HepG2 (cell line): ENCODE measurements at regions not wholly inside any gene's neighbourhood (a gene's known extent, or its start where the extent isn't known, plus 50 kb on each side); places are given as distances from the start of the nearest gene placed in this dataset.
A peak's percentile ranks its signal among the peaks of the same experiment; 100 is the strongest.

Source experiments
- CBFB ChIP-seq: sonication (generic); formaldehyde crosslinking; IDR thresholded peaks from 2 replicates; pipeline ENCODE4 v1.4.0; 2020; ENCODE audit warnings: missing genetic modification reagents
- CEBPG ChIP-seq: IDR thresholded peaks from 2 replicates; pipeline ENCODE4 v1.6.1; 2016
- FOXA3 ChIP-seq: IDR thresholded peaks from 2 replicates; pipeline ENCODE4 v1.6.1; 2016; ENCODE audit warnings: missing genetic modification reagents, missing compliant biosample characterization
- FOXK1 ChIP-seq: sonication (generic); formaldehyde crosslinking; IDR thresholded peaks from 2 replicates; pipeline ENCODE4 v1.4.0; 2020; ENCODE audit warnings: low read depth, missing genetic modification reagents, borderline replicate concordance
- GZF1 ChIP-seq: sonication (generic); formaldehyde crosslinking; IDR thresholded peaks from 2 replicates; pipeline ENCODE4 v1.5.1; 2020; ENCODE audit warnings: mild to moderate bottlenecking, missing genetic modification reagents
- NR2F6 ChIP-seq, 2 experiments: IDR thresholded peaks; 2 replicates each; pipeline ENCODE4 v1.6.1; 2016; ENCODE audit warnings: antibody characterized with exemption in 1 of 2, mild to moderate bottlenecking in 1 of 2
- SMAD9 ChIP-seq: sonication (generic); formaldehyde crosslinking; IDR thresholded peaks from 2 replicates; pipeline ENCODE4 v1.5.1; 2020; ENCODE audit warnings: mild to moderate bottlenecking, missing genetic modification reagents
- TMF1 ChIP-seq: sonication (generic); formaldehyde crosslinking; IDR thresholded peaks from 2 replicates; pipeline ENCODE4 v1.8.1; 2022; ENCODE audit warnings: low read depth, missing genetic modification reagents
- ZC3H4 ChIP-seq: sonication (generic); formaldehyde crosslinking; IDR thresholded peaks from 2 replicates; pipeline ENCODE4 v1.4.0; 2020; ENCODE audit warnings: missing genetic modification reagents, borderline replicate concordance
- ZFP36L1 ChIP-seq: sonication (generic); formaldehyde crosslinking; IDR thresholded peaks from 2 replicates; pipeline ENCODE4 v1.8.0; 2022; ENCODE audit warnings: mild to moderate bottlenecking, missing genetic modification reagents, moderate library complexity
- ZFP82 ChIP-seq: sonication (generic); formaldehyde crosslinking; IDR thresholded peaks from 2 replicates; pipeline ENCODE4 v1.5.1; 2020; ENCODE audit warnings: mild to moderate bottlenecking, missing genetic modification reagents, borderline replicate concordance
- ZNF235 ChIP-seq: sonication (generic); formaldehyde crosslinking; IDR thresholded peaks from 2 replicates; pipeline ENCODE4 v1.8.1; 2023; ENCODE audit warnings: mild to moderate bottlenecking, missing genetic modification reagents, borderline replicate concordance
- ZNF317 ChIP-seq: sonication (generic); formaldehyde crosslinking; IDR thresholded peaks from 2 replicates; pipeline ENCODE4 v1.5.0; 2020; ENCODE audit warnings: mild to moderate bottlenecking, missing genetic modification reagents
- ZNF331 ChIP-seq: sonication (generic); formaldehyde crosslinking; IDR thresholded peaks from 2 replicates; pipeline ENCODE4 v1.4.0; 2020; ENCODE audit warnings: missing genetic modification reagents
- ZNF337 ChIP-seq: sonication (generic); formaldehyde crosslinking; IDR thresholded peaks from 2 replicates; pipeline ENCODE4 v1.5.1; 2020; ENCODE audit warnings: missing genetic modification reagents, low read depth, mild to moderate bottlenecking, borderline replicate concordance
- ZNF552 ChIP-seq: sonication (generic); formaldehyde crosslinking; IDR thresholded peaks from 2 replicates; pipeline ENCODE4 v1.9.0; 2022; ENCODE audit warnings: missing genetic modification reagents, mild to moderate bottlenecking, borderline replicate concordance
- ZNF749 ChIP-seq: sonication (generic); formaldehyde crosslinking; IDR thresholded peaks from 2 replicates; pipeline ENCODE4 v1.8.0; 2022; ENCODE audit warnings: mild to moderate bottlenecking, missing genetic modification reagents, moderate library complexity, borderline replicate concordance
- TF ChIP-seq, protein P1 (sequence below): sonication (generic); formaldehyde crosslinking; IDR thresholded peaks from 2 replicates; pipeline ENCODE4 v1.5.1; 2020; ENCODE audit warnings: mild to moderate bottlenecking, missing genetic modification reagents, moderate library complexity
- TF ChIP-seq, protein P2 (sequence below): sonication (generic); formaldehyde crosslinking; IDR thresholded peaks from 2 replicates; pipeline ENCODE4 v1.5.0; 2020; ENCODE audit warnings: missing genetic modification reagents
- TF ChIP-seq, protein P3 (sequence below): sonication (generic); formaldehyde crosslinking; IDR thresholded peaks from 2 replicates; pipeline ENCODE4 v1.4.0; 2020; ENCODE audit warnings: mild to moderate bottlenecking, low read depth, missing genetic modification reagents
- TF ChIP-seq, protein P4 (sequence below): sonication (generic); formaldehyde crosslinking; IDR thresholded peaks from 2 replicates; pipeline ENCODE4 v1.4.0; 2020; ENCODE audit warnings: missing genetic modification reagents
- TF ChIP-seq, protein P5 (sequence below): sonication (generic); formaldehyde crosslinking; IDR thresholded peaks from 2 replicates; pipeline ENCODE4 v1.5.0; 2020; ENCODE audit warnings: missing genetic modification reagents

DNA sequence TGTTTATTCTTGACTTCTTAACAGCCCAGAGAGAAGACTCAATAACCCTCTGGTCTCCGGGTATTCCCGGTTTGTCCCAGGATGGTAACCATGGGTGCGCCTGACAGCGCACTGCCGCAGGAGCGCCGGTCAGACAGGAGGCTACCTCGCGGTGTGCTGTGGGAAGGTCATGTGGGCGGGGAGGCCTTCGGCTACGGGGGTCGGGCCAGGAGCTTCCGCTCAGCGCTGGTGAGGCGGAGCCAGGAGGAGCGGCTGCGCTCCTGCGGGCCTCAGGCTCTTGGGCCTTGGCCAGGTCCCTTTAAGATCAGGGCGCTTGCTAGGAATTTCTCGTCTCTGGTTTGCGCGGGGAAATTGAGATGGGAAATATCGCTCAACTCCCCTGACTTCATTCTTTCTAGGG lies 182.3 kb upstream of the NDN start (continued):
- TF ChIP-seq, protein P1, sequence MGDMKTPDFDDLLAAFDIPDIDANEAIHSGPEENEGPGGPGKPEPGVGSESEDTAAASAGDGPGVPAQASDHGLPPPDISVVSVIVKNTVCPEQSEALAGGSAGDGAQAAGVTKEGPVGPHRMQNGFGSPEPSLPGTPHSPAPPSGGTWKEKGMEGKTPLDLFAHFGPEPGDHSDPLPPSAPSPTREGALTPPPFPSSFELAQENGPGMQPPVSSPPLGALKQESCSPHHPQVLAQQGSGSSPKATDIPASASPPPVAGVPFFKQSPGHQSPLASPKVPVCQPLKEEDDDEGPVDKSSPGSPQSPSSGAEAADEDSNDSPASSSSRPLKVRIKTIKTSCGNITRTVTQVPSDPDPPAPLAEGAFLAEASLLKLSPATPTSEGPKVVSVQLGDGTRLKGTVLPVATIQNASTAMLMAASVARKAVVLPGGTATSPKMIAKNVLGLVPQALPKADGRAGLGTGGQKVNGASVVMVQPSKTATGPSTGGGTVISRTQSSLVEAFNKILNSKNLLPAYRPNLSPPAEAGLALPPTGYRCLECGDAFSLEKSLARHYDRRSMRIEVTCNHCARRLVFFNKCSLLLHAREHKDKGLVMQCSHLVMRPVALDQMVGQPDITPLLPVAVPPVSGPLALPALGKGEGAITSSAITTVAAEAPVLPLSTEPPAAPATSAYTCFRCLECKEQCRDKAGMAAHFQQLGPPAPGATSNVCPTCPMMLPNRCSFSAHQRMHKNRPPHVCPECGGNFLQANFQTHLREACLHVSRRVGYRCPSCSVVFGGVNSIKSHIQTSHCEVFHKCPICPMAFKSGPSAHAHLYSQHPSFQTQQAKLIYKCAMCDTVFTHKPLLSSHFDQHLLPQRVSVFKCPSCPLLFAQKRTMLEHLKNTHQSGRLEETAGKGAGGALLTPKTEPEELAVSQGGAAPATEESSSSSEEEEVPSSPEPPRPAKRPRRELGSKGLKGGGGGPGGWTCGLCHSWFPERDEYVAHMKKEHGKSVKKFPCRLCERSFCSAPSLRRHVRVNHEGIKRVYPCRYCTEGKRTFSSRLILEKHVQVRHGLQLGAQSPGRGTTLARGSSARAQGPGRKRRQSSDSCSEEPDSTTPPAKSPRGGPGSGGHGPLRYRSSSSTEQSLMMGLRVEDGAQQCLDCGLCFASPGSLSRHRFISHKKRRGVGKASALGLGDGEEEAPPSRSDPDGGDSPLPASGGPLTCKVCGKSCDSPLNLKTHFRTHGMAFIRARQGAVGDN: peak; percentile 69
- no peak for TF ChIP-seq ZNF337 (CRISPR knock-in tag)
- TF ChIP-seq ZNF749: no peak
- TF ChIP-seq GZF1 (CRISPR knock-in tag): no peak
- no peak for TF ChIP-seq ZNF317 (CRISPR knock-in tag)
- TF ChIP-seq, protein P2, sequence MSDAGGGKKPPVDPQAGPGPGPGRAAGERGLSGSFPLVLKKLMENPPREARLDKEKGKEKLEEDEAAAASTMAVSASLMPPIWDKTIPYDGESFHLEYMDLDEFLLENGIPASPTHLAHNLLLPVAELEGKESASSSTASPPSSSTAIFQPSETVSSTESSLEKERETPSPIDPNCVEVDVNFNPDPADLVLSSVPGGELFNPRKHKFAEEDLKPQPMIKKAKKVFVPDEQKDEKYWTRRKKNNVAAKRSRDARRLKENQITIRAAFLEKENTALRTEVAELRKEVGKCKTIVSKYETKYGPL (CRISPR knock-in tag): no peak
- no peak for TF ChIP-seq ZNF552 (CRISPR knock-in tag)
- TF ChIP-seq TMF1 (CRISPR knock-in tag): no peak
- TF ChIP-seq CBFB (CRISPR knock-in tag): no peak
- 0 out of 2 replicates have a peak, but pooled peaks have one; percentile 8 for TF ChIP-seq FOXA3
- TF ChIP-seq ZNF331 (CRISPR knock-in tag): no peak
- TF ChIP-seq CEBPG (CRISPR knock-in tag): no peak
- TF ChIP-seq NR2F6 (IDR thresholded peaks at IDR 0.05): no peak
- TF ChIP-seq NR2F6 (CRISPR knock-in tag; IDR thresholded peaks at IDR 0.05): no peak
- no peak for TF ChIP-seq SMAD9 (CRISPR knock-in tag)
- TF ChIP-seq, protein P3, sequence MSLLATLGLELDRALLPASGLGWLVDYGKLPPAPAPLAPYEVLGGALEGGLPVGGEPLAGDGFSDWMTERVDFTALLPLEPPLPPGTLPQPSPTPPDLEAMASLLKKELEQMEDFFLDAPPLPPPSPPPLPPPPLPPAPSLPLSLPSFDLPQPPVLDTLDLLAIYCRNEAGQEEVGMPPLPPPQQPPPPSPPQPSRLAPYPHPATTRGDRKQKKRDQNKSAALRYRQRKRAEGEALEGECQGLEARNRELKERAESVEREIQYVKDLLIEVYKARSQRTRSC: no peak
- TF ChIP-seq ZFP36L1: no peak
- TF ChIP-seq, protein P4, sequence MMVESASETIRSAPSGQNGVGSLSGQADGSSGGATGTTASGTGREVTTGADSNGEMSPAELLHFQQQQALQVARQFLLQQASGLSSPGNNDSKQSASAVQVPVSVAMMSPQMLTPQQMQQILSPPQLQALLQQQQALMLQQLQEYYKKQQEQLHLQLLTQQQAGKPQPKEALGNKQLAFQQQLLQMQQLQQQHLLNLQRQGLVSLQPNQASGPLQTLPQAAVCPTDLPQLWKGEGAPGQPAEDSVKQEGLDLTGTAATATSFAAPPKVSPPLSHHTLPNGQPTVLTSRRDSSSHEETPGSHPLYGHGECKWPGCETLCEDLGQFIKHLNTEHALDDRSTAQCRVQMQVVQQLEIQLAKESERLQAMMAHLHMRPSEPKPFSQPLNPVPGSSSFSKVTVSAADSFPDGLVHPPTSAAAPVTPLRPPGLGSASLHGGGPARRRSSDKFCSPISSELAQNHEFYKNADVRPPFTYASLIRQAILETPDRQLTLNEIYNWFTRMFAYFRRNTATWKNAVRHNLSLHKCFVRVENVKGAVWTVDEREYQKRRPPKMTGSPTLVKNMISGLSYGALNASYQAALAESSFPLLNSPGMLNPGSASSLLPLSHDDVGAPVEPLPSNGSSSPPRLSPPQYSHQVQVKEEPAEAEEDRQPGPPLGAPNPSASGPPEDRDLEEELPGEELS (CRISPR knock-in tag): no peak
- TF ChIP-seq ZC3H4: no peak
- no peak for TF ChIP-seq FOXK1 (CRISPR knock-in tag)
- TF ChIP-seq ZFP82: no peak
- no peak for TF ChIP-seq ZNF235
- TF ChIP-seq, protein P5, sequence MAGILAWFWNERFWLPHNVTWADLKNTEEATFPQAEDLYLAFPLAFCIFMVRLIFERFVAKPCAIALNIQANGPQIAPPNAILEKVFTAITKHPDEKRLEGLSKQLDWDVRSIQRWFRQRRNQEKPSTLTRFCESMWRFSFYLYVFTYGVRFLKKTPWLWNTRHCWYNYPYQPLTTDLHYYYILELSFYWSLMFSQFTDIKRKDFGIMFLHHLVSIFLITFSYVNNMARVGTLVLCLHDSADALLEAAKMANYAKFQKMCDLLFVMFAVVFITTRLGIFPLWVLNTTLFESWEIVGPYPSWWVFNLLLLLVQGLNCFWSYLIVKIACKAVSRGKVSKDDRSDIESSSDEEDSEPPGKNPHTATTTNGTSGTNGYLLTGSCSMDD (CRISPR knock-in tag): no peak
